ENCODE measurements at regions not wholly inside any gene's neighbourhood (a gene's known extent, or its start where the extent isn't known, plus 50 kb on each side); places are given as distances from the start of the nearest gene placed in this dataset.

- TF ChIP-seq, protein P1, sequence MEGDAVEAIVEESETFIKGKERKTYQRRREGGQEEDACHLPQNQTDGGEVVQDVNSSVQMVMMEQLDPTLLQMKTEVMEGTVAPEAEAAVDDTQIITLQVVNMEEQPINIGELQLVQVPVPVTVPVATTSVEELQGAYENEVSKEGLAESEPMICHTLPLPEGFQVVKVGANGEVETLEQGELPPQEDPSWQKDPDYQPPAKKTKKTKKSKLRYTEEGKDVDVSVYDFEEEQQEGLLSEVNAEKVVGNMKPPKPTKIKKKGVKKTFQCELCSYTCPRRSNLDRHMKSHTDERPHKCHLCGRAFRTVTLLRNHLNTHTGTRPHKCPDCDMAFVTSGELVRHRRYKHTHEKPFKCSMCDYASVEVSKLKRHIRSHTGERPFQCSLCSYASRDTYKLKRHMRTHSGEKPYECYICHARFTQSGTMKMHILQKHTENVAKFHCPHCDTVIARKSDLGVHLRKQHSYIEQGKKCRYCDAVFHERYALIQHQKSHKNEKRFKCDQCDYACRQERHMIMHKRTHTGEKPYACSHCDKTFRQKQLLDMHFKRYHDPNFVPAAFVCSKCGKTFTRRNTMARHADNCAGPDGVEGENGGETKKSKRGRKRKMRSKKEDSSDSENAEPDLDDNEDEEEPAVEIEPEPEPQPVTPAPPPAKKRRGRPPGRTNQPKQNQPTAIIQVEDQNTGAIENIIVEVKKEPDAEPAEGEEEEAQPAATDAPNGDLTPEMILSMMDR (conservative IDR thresholded peaks at IDR 0.05), result no peak
- TF ChIP-seq ZFX (IDR thresholded peaks at IDR 0.05), result no peak
These were observed 467.1 kb upstream of the TGFBR2 start for GRCh38 chr3:30139283-30139682.
